GM12878 (cell line): ENCODE measurements at regions not wholly inside any gene's neighbourhood (a gene's known extent, or its start where the extent isn't known, plus 50 kb on each side); places are given as distances from the start of the nearest gene placed in this dataset.

ENCODE experiments used
- ATF7 ChIP-seq: fragments of 450-650 bp; IDR thresholded peaks from 2 replicates; pipeline ENCODE4 v1.6.1; 2016; ENCODE audit warnings: low read depth, mild to moderate bottlenecking
- BHLHE40 ChIP-seq, 2 experiments: fragments of 450-650 bp in 1 of 2; IDR thresholded peaks; 2 replicates each; pipeline ENCODE4 v1.6.1; 2011 to 2017; ENCODE audit warnings: low read depth in 2 of 2, borderline replicate concordance in 1 of 2, improper control_type of control experiment in 1 of 2, low read length in 1 of 2, mild to moderate bottlenecking in 1 of 2
- POLR2AphosphoS2 ChIP-seq: IDR thresholded peaks from 2 replicates; pipeline ENCODE4 v1.6.1; 2011; ENCODE audit warnings: low read depth, mild to moderate bottlenecking, low read length, improper control_type of control experiment, moderate library complexity
- ZBTB33 ChIP-seq: fragments of 450-650 bp; IDR thresholded peaks from 2 replicates; pipeline ENCODE4 v1.6.1; 2017; ENCODE audit warnings: mild to moderate bottlenecking
- TF ChIP-seq, protein P1 (sequence below), 3 experiments: IDR thresholded peaks in 2 of 3; conservative IDR thresholded peaks in 1 of 3; 2 replicates each; pipeline ENCODE4 v1.5.1; 2011; ENCODE audit warnings: low read depth in 3 of 3, low read length in 3 of 3, mild to moderate bottlenecking in 3 of 3, control low read depth in 2 of 3, moderate library complexity in 2 of 3, inconsistent platforms in 1 of 3, mixed read lengths in 1 of 3; ENCODE audit not compliant: control insufficient read depth in 2 of 3, insufficient read depth in 1 of 3; ENCODE audit errors: extremely low read depth in 1 of 3
- TF ChIP-seq, protein P2 (sequence below): fragments of 450-650 bp; IDR thresholded peaks from 2 replicates; pipeline ENCODE4 v1.6.1; 2017; ENCODE audit warnings: antibody characterized with exemption, mild to moderate bottlenecking, moderate library complexity

GRCh38 chr3:31434819-31435218 is 97.9 kb upstream of the STT3B start:
- TF ChIP-seq, protein P1, sequence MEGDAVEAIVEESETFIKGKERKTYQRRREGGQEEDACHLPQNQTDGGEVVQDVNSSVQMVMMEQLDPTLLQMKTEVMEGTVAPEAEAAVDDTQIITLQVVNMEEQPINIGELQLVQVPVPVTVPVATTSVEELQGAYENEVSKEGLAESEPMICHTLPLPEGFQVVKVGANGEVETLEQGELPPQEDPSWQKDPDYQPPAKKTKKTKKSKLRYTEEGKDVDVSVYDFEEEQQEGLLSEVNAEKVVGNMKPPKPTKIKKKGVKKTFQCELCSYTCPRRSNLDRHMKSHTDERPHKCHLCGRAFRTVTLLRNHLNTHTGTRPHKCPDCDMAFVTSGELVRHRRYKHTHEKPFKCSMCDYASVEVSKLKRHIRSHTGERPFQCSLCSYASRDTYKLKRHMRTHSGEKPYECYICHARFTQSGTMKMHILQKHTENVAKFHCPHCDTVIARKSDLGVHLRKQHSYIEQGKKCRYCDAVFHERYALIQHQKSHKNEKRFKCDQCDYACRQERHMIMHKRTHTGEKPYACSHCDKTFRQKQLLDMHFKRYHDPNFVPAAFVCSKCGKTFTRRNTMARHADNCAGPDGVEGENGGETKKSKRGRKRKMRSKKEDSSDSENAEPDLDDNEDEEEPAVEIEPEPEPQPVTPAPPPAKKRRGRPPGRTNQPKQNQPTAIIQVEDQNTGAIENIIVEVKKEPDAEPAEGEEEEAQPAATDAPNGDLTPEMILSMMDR (IDR thresholded peaks at IDR 0.05 in 2 of 3, conservative IDR thresholded peaks at IDR 0.05 in 1 of 3; ENCODE audit: control insufficient read depth in 2 of 3, extremely low read depth in 1 of 3, insufficient read depth in 1 of 3, low read depth in 3 of 3, low read length in 3 of 3) = no peak
- TF ChIP-seq, protein P2, sequence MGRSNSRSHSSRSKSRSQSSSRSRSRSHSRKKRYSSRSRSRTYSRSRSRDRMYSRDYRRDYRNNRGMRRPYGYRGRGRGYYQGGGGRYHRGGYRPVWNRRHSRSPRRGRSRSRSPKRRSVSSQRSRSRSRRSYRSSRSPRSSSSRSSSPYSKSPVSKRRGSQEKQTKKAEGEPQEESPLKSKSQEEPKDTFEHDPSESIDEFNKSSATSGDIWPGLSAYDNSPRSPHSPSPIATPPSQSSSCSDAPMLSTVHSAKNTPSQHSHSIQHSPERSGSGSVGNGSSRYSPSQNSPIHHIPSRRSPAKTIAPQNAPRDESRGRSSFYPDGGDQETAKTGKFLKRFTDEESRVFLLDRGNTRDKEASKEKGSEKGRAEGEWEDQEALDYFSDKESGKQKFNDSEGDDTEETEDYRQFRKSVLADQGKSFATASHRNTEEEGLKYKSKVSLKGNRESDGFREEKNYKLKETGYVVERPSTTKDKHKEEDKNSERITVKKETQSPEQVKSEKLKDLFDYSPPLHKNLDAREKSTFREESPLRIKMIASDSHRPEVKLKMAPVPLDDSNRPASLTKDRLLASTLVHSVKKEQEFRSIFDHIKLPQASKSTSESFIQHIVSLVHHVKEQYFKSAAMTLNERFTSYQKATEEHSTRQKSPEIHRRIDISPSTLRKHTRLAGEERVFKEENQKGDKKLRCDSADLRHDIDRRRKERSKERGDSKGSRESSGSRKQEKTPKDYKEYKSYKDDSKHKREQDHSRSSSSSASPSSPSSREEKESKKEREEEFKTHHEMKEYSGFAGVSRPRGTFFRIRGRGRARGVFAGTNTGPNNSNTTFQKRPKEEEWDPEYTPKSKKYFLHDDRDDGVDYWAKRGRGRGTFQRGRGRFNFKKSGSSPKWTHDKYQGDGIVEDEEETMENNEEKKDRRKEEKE = no peak
- TF ChIP-seq BHLHE40 (IDR thresholded peaks at IDR 0.05; ENCODE audit: borderline replicate concordance in 1 of 2, low read depth in 2 of 2, low read length in 1 of 2) = no peak
- no peak for TF ChIP-seq ATF7
- TF ChIP-seq POLR2AphosphoS2 = no peak
- TF ChIP-seq ZBTB33 = no peak
